H9 (cell line): ENCODE measurements at regions not wholly inside any gene's neighbourhood (a gene's known extent, or its start where the extent isn't known, plus 50 kb on each side); places are given as distances from the start of the nearest gene placed in this dataset.

ENCODE experiments used
- DNase-seq: peaks from one replicate; pipeline ENCODE4 v3.0.0-alpha.2; 2017
- H2AFZ ChIP-seq: one replicate; pipeline ENCODE4 v1.6.1; 2013; ENCODE audit warnings: mild to moderate bottlenecking, low read length, control low read depth, moderate library complexity
- H2AK5ac ChIP-seq: 2 replicates; pipeline ENCODE4 v1.6.1; 2013; ENCODE audit warnings: low read length, control low read depth, mixed read lengths; ENCODE audit not compliant: insufficient read length
- H2BK120ac ChIP-seq: one replicate; pipeline ENCODE4 v1.6.1; 2013; ENCODE audit warnings: low read depth, mild to moderate bottlenecking, low read length, control low read depth, inconsistent platforms; ENCODE audit not compliant: poor library complexity, severe bottlenecking
- H2BK12ac ChIP-seq: 2 replicates; pipeline ENCODE4 v1.6.1; 2013; ENCODE audit warnings: low read length, control low read depth, mixed read lengths, low read depth; ENCODE audit not compliant: insufficient read length
- H2BK15ac ChIP-seq: 2 replicates; pipeline ENCODE4 v1.6.1; 2013; ENCODE audit warnings: low read depth, low read length, control low read depth
- H2BK20ac ChIP-seq: one replicate; pipeline ENCODE4 v1.6.1; 2013; ENCODE audit warnings: low read depth, mild to moderate bottlenecking, low read length, control low read depth, inconsistent platforms; ENCODE audit not compliant: poor library complexity, severe bottlenecking
- H2BK5ac ChIP-seq: 2 replicates; pipeline ENCODE4 v1.6.1; 2013; ENCODE audit warnings: low read length, control low read depth, mixed read lengths; ENCODE audit not compliant: insufficient read length
- H3K14ac ChIP-seq: 2 replicates; pipeline ENCODE4 v1.6.1; 2013; ENCODE audit warnings: low read length, control low read depth; ENCODE audit not compliant: insufficient read depth
- H3K18ac ChIP-seq: 2 replicates; pipeline ENCODE4 v1.6.1; 2013; ENCODE audit warnings: low read depth, mild to moderate bottlenecking, mixed read lengths, low read length, control low read depth; ENCODE audit not compliant: insufficient read length
- H3K23ac ChIP-seq: 2 replicates; pipeline ENCODE4 v1.6.1; 2013; ENCODE audit warnings: low read length, control low read depth, mixed read lengths, low read depth; ENCODE audit not compliant: insufficient read length
- H3K23me2 ChIP-seq: 2 replicates; pipeline ENCODE4 v1.6.1; 2013; ENCODE audit warnings: low read depth, mild to moderate bottlenecking, mixed read lengths, low read length, control low read depth; ENCODE audit not compliant: insufficient read length, poor library complexity, severe bottlenecking
- H3K27ac ChIP-seq: 2 replicates; pipeline ENCODE4 v1.5.1; 2013; ENCODE audit warnings: low read length, control low read depth, mixed read lengths, low read depth; ENCODE audit not compliant: insufficient read length
- H3K27me3 ChIP-seq: 2 replicates; pipeline ENCODE4 v1.6.1; 2013; ENCODE audit warnings: low read length, control low read depth, inconsistent platforms; ENCODE audit not compliant: insufficient read depth
- H3K4ac ChIP-seq: 2 replicates; pipeline ENCODE4 v1.6.1; 2013; ENCODE audit warnings: low read depth, mild to moderate bottlenecking, control low read depth, inconsistent platforms, low read length, moderate library complexity
- H3K4me1 ChIP-seq: 2 replicates; pipeline ENCODE4 v1.6.1; 2013; ENCODE audit warnings: low read length, control low read depth, inconsistent platforms; ENCODE audit not compliant: insufficient read depth
- H3K4me2 ChIP-seq: 2 replicates; pipeline ENCODE4 v1.6.1; 2013; ENCODE audit warnings: low read length, control low read depth, mixed read lengths; ENCODE audit not compliant: insufficient read length, insufficient read depth
- H3K56ac ChIP-seq: 2 replicates; pipeline ENCODE4 v1.6.1; 2013; ENCODE audit warnings: low read depth, mild to moderate bottlenecking, mixed read lengths, low read length, control low read depth; ENCODE audit not compliant: insufficient read length
- H3K79me1 ChIP-seq: 2 replicates; pipeline ENCODE4 v1.6.1; 2013; ENCODE audit warnings: low read depth, mild to moderate bottlenecking, moderate library complexity, low read length, control low read depth, inconsistent platforms; ENCODE audit not compliant: insufficient read depth, poor library complexity, severe bottlenecking
- H3K79me2 ChIP-seq: 2 replicates; pipeline ENCODE4 v1.6.1; 2013; ENCODE audit warnings: low read length, control low read depth, inconsistent platforms; ENCODE audit not compliant: insufficient read depth
- H3K9ac ChIP-seq: 2 replicates; pipeline ENCODE4 v1.6.1; 2013; ENCODE audit warnings: low read length, control low read depth, mixed read lengths; ENCODE audit not compliant: insufficient read length; ENCODE audit errors: extremely low read depth
- H3K9me3 ChIP-seq: one replicate; pipeline ENCODE4 v1.6.1; 2013; ENCODE audit warnings: low read depth, low read length, inconsistent platforms; ENCODE audit not compliant: control insufficient read depth
- H3T11ph ChIP-seq: one replicate; pipeline ENCODE4 v1.6.1; 2013; ENCODE audit warnings: mild to moderate bottlenecking, low read length, control low read depth, inconsistent platforms
- H4K20me1 ChIP-seq: one replicate; pipeline ENCODE4 v1.6.1; 2013; ENCODE audit not compliant: control insufficient read depth, insufficient read length, insufficient read depth
- H4K5ac ChIP-seq: 2 replicates; pipeline ENCODE4 v1.6.1; 2013; ENCODE audit warnings: low read depth, mild to moderate bottlenecking, mixed read lengths, low read length, control low read depth; ENCODE audit not compliant: insufficient read length
- H4K8ac ChIP-seq: replicated peaks from 2 replicates; pipeline ENCODE4 v1.6.1; 2013; ENCODE audit warnings: low read length, control low read depth, mixed read lengths, low read depth; ENCODE audit not compliant: insufficient read length
- H4K91ac ChIP-seq: 2 replicates; pipeline ENCODE4 v1.6.1; 2013; ENCODE audit warnings: low read depth, mild to moderate bottlenecking, moderate library complexity, mixed read lengths, low read length, control low read depth; ENCODE audit not compliant: insufficient read length
- H3K27ac Mint-ChIP-seq, 3 experiments: 2 replicates in 2 of 3; 3 replicates in 1 of 3; pipeline ENCODE4 v1.8.0; 2020 to 2021; ENCODE audit warnings: mixed read lengths in 3 of 3, mild to moderate bottlenecking in 1 of 3, moderate library complexity in 1 of 3
- H3K27me3 Mint-ChIP-seq: 2 replicates; pipeline ENCODE4 v1.8.0; 2021; ENCODE audit warnings: low read depth, mild to moderate bottlenecking, moderate library complexity, mixed read lengths
- H3K36me3 Mint-ChIP-seq, 3 experiments: 2 replicates in 2 of 3; 3 replicates in 1 of 3; pipeline ENCODE4 v1.8.0; 2020 to 2021; ENCODE audit warnings: low read depth in 3 of 3, mixed read lengths in 3 of 3; ENCODE audit not compliant: insufficient read depth in 1 of 3
- H3K4me1 Mint-ChIP-seq, 2 experiments: 2 replicates each; pipeline ENCODE4 v1.8.0; 2020; ENCODE audit warnings: mixed read lengths in 2 of 2
- H3K4me3 Mint-ChIP-seq, 2 experiments: 2 replicates in 1 of 2; 3 replicates in 1 of 2; pipeline ENCODE4 v1.8.0; 2020 to 2021; ENCODE audit warnings: mild to moderate bottlenecking in 2 of 2, mixed read lengths in 2 of 2, moderate library complexity in 1 of 2
- H3K9me3 Mint-ChIP-seq, 2 experiments: 2 replicates in 1 of 2; 3 replicates in 1 of 2; pipeline ENCODE4 v1.8.0; 2020; ENCODE audit warnings: mild to moderate bottlenecking in 2 of 2, mixed read lengths in 2 of 2, moderate library complexity in 1 of 2
- WGBS: extraction: QIAGEN DNeasy Blood & Tissue Kit; methylation state at CpG from one replicate; pipeline ENCODE4 v1.1.7; 2013; ENCODE audit warnings: missing lambda C conversion rate, low lambda C conversion rate, mixed read lengths; ENCODE audit not compliant: insufficient read length; ENCODE audit errors: extremely low coverage; 5-methylcytosine and 5-hydroxymethylcytosine counted together
- TF ChIP-seq, protein P1 (sequence below): fragments of 200-600 bp; sonication (generic); conservative IDR thresholded peaks from 3 replicates; pipeline ENCODE4 v1.8.0; 2021; ENCODE audit warnings: antibody characterized with exemption, mild to moderate bottlenecking

DNA sequence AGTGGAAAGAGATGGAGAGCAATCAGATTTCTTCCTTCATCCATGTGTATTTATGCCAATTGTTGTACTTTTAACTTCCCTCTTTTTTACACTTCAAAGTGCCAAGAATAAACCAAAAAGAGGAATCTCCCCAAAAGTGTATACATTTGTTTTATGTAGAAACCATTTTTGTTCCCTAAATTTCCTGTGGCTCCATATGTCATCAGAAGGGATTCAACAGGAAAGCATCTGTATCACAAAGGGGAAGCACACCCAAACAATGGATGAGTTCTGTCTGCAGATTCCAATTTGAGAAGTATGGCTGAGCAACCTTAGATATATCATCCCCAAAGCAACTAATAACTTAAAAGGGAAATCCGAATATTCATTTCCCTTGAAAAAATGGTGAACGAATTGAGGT, 275.0 kb downstream of the MREG start:
- no peaks in the 10 kb centered on the region for H3K36me3 Mint-ChIP-seq
- no peak overlapping the region for H2BK120ac ChIP-seq

More for the DNA sequence above, 275.0 kb downstream of the MREG start:
- WGBS: no CpG with 5 or more reads among the region's 2 CpGs
- no peak overlapping the region for H2AFZ ChIP-seq
- no peak overlapping the region for H2BK15ac ChIP-seq
- no peaks in the 10 kb centered on the region for H3K79me2 ChIP-seq
- no peak overlapping the region for H3K23ac ChIP-seq
- H3K4me2 ChIP-seq: no peak overlapping the region
- H3K9me3 ChIP-seq: no peaks in the 10 kb centered on the region
- no peak overlapping the region for H4K8ac ChIP-seq
- no peaks in the 10 kb centered on the region for H3K23me2 ChIP-seq
- no peak for DNase-seq
- H4K20me1 ChIP-seq: no peaks in the 10 kb centered on the region
- no peak overlapping the region for H4K5ac ChIP-seq
- H3K27ac Mint-ChIP-seq: no peak overlapping the region
- no peak overlapping the region for H4K91ac ChIP-seq
- H2BK20ac ChIP-seq: no peak overlapping the region
- no peak overlapping the region for H2BK12ac ChIP-seq
- no peaks in the 10 kb centered on the region for H3K27me3 Mint-ChIP-seq
- no peak overlapping the region for H3K4me3 Mint-ChIP-seq
- no peak overlapping the region for H3K4ac ChIP-seq
- H3K9ac ChIP-seq: no peak overlapping the region
- no peaks in the 10 kb centered on the region for H3K27me3 ChIP-seq
- no peak overlapping the region for H2BK5ac ChIP-seq
- no peak overlapping the region for H3K27ac ChIP-seq
- H3K79me1 ChIP-seq: no peaks in the 10 kb centered on the region
- no peak overlapping the region for H2AK5ac ChIP-seq
- peaks cover 6% of the 10 kb centered on the region in 2 experiments for H3K4me1 Mint-ChIP-seq
- no peaks in the 10 kb centered on the region; the same call in 1 of the 2 replicates for H3K4me1 ChIP-seq
- no peaks in the 10 kb centered on the region; a peak in 1 of 5 replicates for H3K9me3 Mint-ChIP-seq
- TF ChIP-seq, protein P1, sequence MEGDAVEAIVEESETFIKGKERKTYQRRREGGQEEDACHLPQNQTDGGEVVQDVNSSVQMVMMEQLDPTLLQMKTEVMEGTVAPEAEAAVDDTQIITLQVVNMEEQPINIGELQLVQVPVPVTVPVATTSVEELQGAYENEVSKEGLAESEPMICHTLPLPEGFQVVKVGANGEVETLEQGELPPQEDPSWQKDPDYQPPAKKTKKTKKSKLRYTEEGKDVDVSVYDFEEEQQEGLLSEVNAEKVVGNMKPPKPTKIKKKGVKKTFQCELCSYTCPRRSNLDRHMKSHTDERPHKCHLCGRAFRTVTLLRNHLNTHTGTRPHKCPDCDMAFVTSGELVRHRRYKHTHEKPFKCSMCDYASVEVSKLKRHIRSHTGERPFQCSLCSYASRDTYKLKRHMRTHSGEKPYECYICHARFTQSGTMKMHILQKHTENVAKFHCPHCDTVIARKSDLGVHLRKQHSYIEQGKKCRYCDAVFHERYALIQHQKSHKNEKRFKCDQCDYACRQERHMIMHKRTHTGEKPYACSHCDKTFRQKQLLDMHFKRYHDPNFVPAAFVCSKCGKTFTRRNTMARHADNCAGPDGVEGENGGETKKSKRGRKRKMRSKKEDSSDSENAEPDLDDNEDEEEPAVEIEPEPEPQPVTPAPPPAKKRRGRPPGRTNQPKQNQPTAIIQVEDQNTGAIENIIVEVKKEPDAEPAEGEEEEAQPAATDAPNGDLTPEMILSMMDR: no peak
- H3K56ac ChIP-seq: no peak overlapping the region
- no peak overlapping the region for H3K18ac ChIP-seq
- no peak overlapping the region for H3T11ph ChIP-seq
- no peak overlapping the region for H3K14ac ChIP-seq
